Keratinocyte (primary cell): ENCODE measurements at regions not wholly inside any gene's neighbourhood (a gene's known extent, or its start where the extent isn't known, plus 50 kb on each side); places are given as distances from the start of the nearest gene placed in this dataset.

ENCODE experiments used
- DNase-seq: peaks from one replicate; pipeline ENCODE4 v3.0.0-alpha.2; 2011; ENCODE audit warnings: low read depth, missing footprints, low spot score
- FAIRE-seq: peaks from 2 replicates; lab custom pipeline; 2011; peaks lifted over from hg19 to GRCh38; lab: Jason Lieb, UNC
- H2AFZ ChIP-seq: 2 replicates; pipeline ENCODE4 v1.6.0; 2012; ENCODE audit warnings: low read length, control low read depth, inconsistent platforms; ENCODE audit not compliant: control insufficient read depth
- H3K27ac ChIP-seq: 2 replicates; pipeline ENCODE4 v1.5.1; 2011; ENCODE audit warnings: low read length; ENCODE audit not compliant: control insufficient read depth, insufficient read depth
- H3K27me3 ChIP-seq: 3 replicates; pipeline ENCODE4 v1.6.0; 2011; ENCODE audit warnings: low read length; ENCODE audit not compliant: control insufficient read depth, insufficient read depth; ENCODE audit errors: extremely low read depth
- H3K36me3 ChIP-seq, 2 experiments: 2 replicates in 1 of 2; 3 replicates in 1 of 2; pipeline ENCODE4 v1.5.1; 2011; ENCODE audit warnings: low read length in 2 of 2, mild to moderate bottlenecking in 1 of 2; ENCODE audit not compliant: control insufficient read depth in 2 of 2, insufficient read depth in 2 of 2; ENCODE audit errors: extremely low read depth in 1 of 2
- H3K4me1 ChIP-seq: 3 replicates; pipeline ENCODE4 v1.5.1; 2011; ENCODE audit warnings: low read length; ENCODE audit not compliant: control insufficient read depth, insufficient read depth; ENCODE audit errors: extremely low read depth
- H3K4me2 ChIP-seq: 3 replicates; pipeline ENCODE4 v1.6.0; 2011; ENCODE audit warnings: low read depth, low read length; ENCODE audit not compliant: control insufficient read depth, insufficient read depth; ENCODE audit errors: extremely low read depth
- H3K4me3 ChIP-seq, 3 experiments: fragments of 200-600 bp in 1 of 3; sonication (generic) in 1 of 3; 2 replicates in 2 of 3; 3 replicates in 1 of 3; pipeline ENCODE4 v1.5.1; 2011 to 2016; ENCODE audit warnings: low read length in 3 of 3, mild to moderate bottlenecking in 3 of 3, control low read depth in 2 of 3, inconsistent platforms in 1 of 3, low read depth in 1 of 3, mixed read lengths in 1 of 3, mixed run types in 1 of 3, moderate library complexity in 1 of 3; ENCODE audit not compliant: control insufficient read depth in 2 of 3, insufficient read depth in 2 of 3; ENCODE audit errors: extremely low read depth in 1 of 3
- H3K79me2 ChIP-seq: 2 replicates; pipeline ENCODE4 v1.6.0; 2012; ENCODE audit warnings: low read length; ENCODE audit not compliant: control insufficient read depth, insufficient read depth
- H3K9ac ChIP-seq: 3 replicates; pipeline ENCODE4 v1.6.0; 2011; ENCODE audit warnings: low read length; ENCODE audit not compliant: control insufficient read depth, insufficient read depth; ENCODE audit errors: extremely low read depth
- H3K9me1 ChIP-seq: 3 replicates; pipeline ENCODE4 v1.6.0; 2011; ENCODE audit warnings: low read length; ENCODE audit not compliant: control insufficient read depth, insufficient read depth; ENCODE audit errors: extremely low read depth
- H3K9me3 ChIP-seq: 2 replicates; pipeline ENCODE4 v1.5.1; 2012; ENCODE audit warnings: low read depth, low read length; ENCODE audit not compliant: control insufficient read depth
- H4K20me1 ChIP-seq: 3 replicates; pipeline ENCODE4 v1.6.0; 2011; ENCODE audit warnings: low read length; ENCODE audit not compliant: control insufficient read depth, insufficient read depth; ENCODE audit errors: extremely low read depth
- CTCF ChIP-seq, 3 experiments: IDR thresholded peaks in 1 of 3; conservative IDR thresholded peaks in 1 of 3; optimal IDR thresholded peaks in 1 of 3; 2 replicates in 2 of 3; 3 replicates in 1 of 3; pipeline versions ENCODE3 to v1.5.1; 2011; ENCODE audit warnings: low read length in 3 of 3, mild to moderate bottlenecking in 3 of 3, moderate library complexity in 2 of 3, control low read depth in 1 of 3, inconsistent platforms in 1 of 3; ENCODE audit not compliant: insufficient read depth in 2 of 3; ENCODE audit errors: extremely low read depth in 1 of 3
- EZH2 ChIP-seq: IDR thresholded peaks from one replicate; pipeline ENCODE4 v1.6.1; 2012; ENCODE audit warnings: inconsistent platforms, mild to moderate bottlenecking, low read length, moderate library complexity
- dilution Hi-C: fragments of 300-500 bp; cut with MboI; formaldehyde crosslinking; loops from one replicate; pipeline ENCODE4 v1.7.0; 2020; ENCODE audit warnings: low sequenced_read_pairs; ENCODE audit not compliant: extremely low pct_ligation_motif_present

GRCh38 chr20:19938421-19939090 lies 78.6 kb upstream of the NAA20 start:
- Histone ChIP-seq H3K27me3 (no peaks in the 10 kb centered on the region), H3K4me2 (no peak overlapping the region), H4K20me1 (no peaks in the 10 kb centered on the region), H3K9ac (no peak overlapping the region), H2AFZ (no peak overlapping the region), H3K4me3 (no peak overlapping the region), H3K36me3 (peaks cover 7 to 9% of the 10 kb centered on the region in 2 experiments), H3K27ac (no peak overlapping the region), H3K79me2 (peaks cover 17% of the 10 kb centered on the region), H3K9me3 (no peaks in the 10 kb centered on the region), H3K9me1 (no peaks in the 10 kb centered on the region), H3K4me1 (peaks cover 45% of the 10 kb centered on the region)
- no peak for TF ChIP-seq EZH2
- FAIRE-seq (no peak), DNase-seq (no peak)
- dilution Hi-C loops: no loop called here

GRCh38 chr20:19940988-19941460 lies 76.1 kb upstream of the NAA20 start:
- Histone ChIP-seq H3K9me3 (no peaks in the 10 kb centered on the region), H4K20me1 (no peaks in the 10 kb centered on the region), H3K79me2 (peaks cover 17% of the 10 kb centered on the region), H3K9ac (no peak overlapping the region), H3K27ac (no peak overlapping the region), H3K36me3 (peaks cover 7 to 9% of the 10 kb centered on the region in 2 experiments), H3K4me3 (no peak overlapping the region), H2AFZ (no peak overlapping the region), H3K9me1 (no peaks in the 10 kb centered on the region), H3K27me3 (no peaks in the 10 kb centered on the region), H3K4me1 (peaks cover 29% of the 10 kb centered on the region), H3K4me2 (no peak overlapping the region)
- DNase-seq (no peak), FAIRE-seq (no peak)
- dilution Hi-C loops: no loop called here
- TF ChIP-seq CTCF (optimal IDR thresholded peaks at IDR 0.05 in 1 of 3, IDR thresholded peaks at IDR 0.05 in 1 of 3, conservative IDR thresholded peaks at IDR 0.05 in 1 of 3; ENCODE audit: extremely low read depth in 1 of 3, insufficient read depth in 2 of 3, low read length in 3 of 3) (no peak), EZH2 (no peak)
